Omental fat pad (tissue), 3 donors: ENCODE measurements at regions not wholly inside any gene's neighbourhood (a gene's known extent, or its start where the extent isn't known, plus 50 kb on each side); places are given as distances from the start of the nearest gene placed in this dataset.

ENCODE experiments used
- ATAC-seq: fragments of 150-250 bp; one replicate; pipeline ENCODE4 v1.9.1; 2016; ENCODE audit warnings: mild to moderate bottlenecking, moderate library complexity; ENCODE audit not compliant: low FRiP score
- DNase-seq: peaks from one replicate; pipeline ENCODE4 v3.0.0-alpha.2; 2019; ENCODE audit warnings: low spot score
- TF ChIP-seq, protein P1 (sequence below), 3 donors: fragments of 450-650 bp; IDR thresholded peaks; one replicate each; pipeline ENCODE4 v1.5.1; 2016 to 2017; ENCODE audit warnings: antibody characterized with exemption in 3 of 3, mild to moderate bottlenecking in 3 of 3, moderate library complexity in 2 of 3

DNA sequence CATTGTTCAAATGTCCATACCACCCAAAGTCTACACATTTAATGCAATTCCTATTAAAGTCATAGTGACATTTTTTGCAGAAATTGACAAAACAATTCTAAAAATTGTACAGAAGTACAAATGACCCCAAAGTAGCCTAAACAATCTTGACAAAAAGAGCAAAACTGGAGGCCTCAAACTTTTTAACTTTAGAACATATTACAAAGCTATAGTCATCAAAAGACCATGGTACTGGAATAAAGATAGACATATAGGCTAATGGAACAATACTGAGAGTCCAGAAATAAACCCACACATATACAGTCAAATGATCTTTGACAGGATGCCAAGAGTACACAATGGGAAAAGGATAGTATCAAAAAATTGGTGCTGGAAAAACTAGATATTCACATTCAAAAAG, 213.2 kb upstream of the SAMSN1 start:
- TF ChIP-seq, protein P1, sequence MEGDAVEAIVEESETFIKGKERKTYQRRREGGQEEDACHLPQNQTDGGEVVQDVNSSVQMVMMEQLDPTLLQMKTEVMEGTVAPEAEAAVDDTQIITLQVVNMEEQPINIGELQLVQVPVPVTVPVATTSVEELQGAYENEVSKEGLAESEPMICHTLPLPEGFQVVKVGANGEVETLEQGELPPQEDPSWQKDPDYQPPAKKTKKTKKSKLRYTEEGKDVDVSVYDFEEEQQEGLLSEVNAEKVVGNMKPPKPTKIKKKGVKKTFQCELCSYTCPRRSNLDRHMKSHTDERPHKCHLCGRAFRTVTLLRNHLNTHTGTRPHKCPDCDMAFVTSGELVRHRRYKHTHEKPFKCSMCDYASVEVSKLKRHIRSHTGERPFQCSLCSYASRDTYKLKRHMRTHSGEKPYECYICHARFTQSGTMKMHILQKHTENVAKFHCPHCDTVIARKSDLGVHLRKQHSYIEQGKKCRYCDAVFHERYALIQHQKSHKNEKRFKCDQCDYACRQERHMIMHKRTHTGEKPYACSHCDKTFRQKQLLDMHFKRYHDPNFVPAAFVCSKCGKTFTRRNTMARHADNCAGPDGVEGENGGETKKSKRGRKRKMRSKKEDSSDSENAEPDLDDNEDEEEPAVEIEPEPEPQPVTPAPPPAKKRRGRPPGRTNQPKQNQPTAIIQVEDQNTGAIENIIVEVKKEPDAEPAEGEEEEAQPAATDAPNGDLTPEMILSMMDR (IDR thresholded peaks at IDR 0.05): no peak
- no peak for DNase-seq
- no peak for ATAC-seq

DNA sequence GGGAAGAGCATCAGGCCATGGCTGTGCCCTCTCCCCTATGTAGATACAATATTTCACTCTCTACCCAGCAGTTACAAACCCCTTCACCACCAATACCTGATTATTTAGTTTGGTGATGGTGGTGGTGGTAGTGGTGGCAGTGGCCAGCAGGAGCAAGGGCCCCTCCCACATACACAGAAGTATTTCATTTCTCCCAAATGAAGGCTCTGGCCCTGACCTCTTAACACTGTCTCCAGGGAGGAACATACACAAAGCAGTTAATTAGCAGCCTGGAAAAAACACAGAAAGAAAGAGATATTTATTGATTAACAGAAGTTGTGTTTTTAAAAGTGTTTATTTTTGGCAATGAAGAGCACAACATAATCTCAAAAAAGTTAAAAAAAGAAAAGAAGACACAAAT, 212.7 kb upstream of the SAMSN1 start:
- ATAC-seq (no peak), DNase-seq (no peak)
- TF ChIP-seq, protein P1 (IDR thresholded peaks at IDR 0.05): no peak

DNA sequence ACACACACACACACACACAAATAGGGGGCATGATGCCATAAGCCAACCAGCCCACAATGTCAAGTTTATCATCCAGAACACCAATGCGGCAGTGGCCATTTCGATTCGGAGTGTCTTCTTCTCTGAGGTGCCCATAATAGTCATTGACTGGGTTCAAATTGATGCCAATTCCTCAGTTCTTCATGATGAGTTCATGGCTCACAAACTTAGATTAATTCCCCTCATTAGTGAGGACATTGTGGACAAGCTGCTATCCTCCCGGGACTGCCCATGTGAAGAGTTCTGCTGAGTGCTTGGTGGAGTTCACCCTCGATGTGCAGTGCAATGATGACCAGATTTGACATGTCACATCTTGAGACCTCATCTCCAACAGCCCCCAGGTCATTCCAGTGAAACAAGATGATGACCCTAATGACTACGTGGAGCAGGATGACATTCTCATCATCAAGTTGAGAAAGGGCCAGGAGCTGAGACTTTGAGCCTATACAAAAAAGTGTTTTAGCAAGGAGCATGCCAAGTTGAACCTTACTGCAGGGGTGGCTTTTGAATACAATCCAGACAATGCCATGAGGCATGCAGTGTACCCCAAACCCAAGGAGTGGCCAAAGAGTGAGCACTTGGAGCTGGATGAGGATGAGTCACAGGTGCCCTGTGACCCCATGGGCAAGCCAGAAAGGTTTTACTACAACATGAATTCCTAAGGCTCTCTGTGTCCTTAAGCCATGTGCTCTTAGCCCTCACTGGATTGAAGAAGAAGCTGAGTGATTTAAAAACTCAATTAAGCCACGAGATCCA, 211.6 kb upstream of the SAMSN1 start:
- ATAC-seq (no peak), DNase-seq (no peak)
- TF ChIP-seq, protein P1 (IDR thresholded peaks at IDR 0.05): no peak

DNA sequence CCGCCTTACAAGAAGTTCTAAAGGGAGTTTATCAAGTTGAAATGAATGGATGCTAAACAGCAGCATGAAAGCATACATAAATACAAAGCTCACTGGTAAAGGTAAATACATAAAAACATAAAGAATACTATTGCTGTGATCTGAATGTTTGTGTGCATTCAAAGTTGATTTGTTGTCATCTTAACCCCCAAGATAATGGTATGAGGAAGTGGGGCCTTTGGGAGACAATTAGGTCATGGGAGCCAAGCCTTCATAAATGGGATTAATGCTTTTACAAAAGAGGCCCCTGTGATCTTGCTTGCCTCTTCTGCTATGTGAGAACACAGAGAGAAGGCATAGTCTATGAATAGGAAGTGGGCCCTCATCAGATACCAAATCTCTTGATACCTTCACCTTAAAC, 209.0 kb upstream of the SAMSN1 start:
- no peak for ATAC-seq
- no peak for DNase-seq
- TF ChIP-seq, protein P1 (IDR thresholded peaks at IDR 0.05): no peak

DNA sequence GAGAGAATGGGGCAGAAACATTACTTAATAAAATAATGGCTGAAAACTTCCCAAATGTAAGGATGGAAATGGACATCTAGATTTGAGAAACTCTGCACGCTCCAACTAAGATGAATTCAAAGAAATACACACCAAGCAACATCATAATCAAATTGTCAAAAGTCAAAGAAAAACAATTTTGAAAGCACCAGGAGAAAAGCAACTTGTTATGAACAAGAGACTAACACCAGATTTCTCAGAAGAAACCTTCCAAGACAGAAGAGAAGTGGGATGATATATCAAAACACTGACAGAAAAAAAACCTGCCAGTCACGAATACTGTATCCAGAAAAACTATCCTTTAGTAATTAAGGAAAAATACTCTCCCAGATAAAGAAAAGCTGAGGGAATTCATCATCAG, 208.6 kb upstream of the SAMSN1 start:
- TF ChIP-seq, protein P1 (IDR thresholded peaks at IDR 0.05): no peak
- DNase-seq (no peak), ATAC-seq (no peak)

DNA sequence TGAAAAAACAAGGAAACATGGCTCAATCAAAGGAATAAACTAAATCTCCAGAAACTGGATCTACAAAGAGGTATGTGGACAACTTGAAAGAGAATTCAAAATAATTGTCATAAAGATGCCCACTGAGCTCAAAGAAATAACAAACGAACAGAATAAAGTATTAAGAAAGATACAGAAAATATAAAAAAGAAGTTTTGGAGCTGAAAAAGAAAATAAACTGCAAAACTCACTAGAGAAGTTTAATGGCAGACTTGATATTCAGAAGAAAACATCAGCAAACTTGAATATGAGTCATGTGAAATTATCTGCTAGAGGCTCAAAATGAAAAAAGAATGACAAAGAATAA, 208.1 kb upstream of the SAMSN1 start:
- DNase-seq (no peak), ATAC-seq (no peak)
- TF ChIP-seq, protein P1 (IDR thresholded peaks at IDR 0.05): no peak
